ENCODE measurements at regions not wholly inside any gene's neighbourhood (a gene's known extent, or its start where the extent isn't known, plus 50 kb on each side); places are given as distances from the start of the nearest gene placed in this dataset.

DNA sequence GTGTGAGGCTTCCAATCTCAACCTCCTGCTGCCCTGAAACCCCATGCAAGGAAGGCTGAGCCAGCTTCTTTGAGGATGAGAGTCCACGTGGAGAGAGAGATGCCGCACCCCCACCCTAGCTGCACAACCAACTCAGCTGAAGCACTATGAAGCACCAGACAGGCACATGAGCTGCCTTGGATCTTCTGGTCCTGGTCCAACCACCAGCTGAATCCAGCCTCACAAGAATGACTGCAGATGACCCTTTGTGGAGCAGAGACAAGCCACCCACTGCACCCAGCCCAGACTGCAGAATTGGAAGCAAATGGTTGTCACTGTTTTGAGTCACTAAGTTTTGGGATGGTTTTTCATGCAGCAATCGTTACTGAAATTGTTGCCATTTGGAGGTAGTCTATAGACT is 149.6 kb upstream of the SYT13 start:
- intact Hi-C loops (cut with micrococcal nuclease) (no loop called here), dilution Hi-C loops (cut with MboI; ENCODE audit: extremely low pct_ligation_motif_present, low sequenced_read_pairs) (no loop called here)
- no peak overlapping the region for H2AFZ ChIP-seq (ENCODE audit: low read depth, low read length)
- TF ChIP-seq, protein P1, sequence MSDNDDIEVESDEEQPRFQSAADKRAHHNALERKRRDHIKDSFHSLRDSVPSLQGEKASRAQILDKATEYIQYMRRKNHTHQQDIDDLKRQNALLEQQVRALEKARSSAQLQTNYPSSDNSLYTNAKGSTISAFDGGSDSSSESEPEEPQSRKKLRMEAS (IDR thresholded peaks at IDR 0.05; ENCODE audit: insufficient read depth, insufficient read length): no peak
- no peak for TF ChIP-seq JUN (IDR thresholded peaks at IDR 0.05; ENCODE audit: borderline replicate concordance, insufficient read depth, insufficient read length, low read depth)
- TF ChIP-seq, protein P2, sequence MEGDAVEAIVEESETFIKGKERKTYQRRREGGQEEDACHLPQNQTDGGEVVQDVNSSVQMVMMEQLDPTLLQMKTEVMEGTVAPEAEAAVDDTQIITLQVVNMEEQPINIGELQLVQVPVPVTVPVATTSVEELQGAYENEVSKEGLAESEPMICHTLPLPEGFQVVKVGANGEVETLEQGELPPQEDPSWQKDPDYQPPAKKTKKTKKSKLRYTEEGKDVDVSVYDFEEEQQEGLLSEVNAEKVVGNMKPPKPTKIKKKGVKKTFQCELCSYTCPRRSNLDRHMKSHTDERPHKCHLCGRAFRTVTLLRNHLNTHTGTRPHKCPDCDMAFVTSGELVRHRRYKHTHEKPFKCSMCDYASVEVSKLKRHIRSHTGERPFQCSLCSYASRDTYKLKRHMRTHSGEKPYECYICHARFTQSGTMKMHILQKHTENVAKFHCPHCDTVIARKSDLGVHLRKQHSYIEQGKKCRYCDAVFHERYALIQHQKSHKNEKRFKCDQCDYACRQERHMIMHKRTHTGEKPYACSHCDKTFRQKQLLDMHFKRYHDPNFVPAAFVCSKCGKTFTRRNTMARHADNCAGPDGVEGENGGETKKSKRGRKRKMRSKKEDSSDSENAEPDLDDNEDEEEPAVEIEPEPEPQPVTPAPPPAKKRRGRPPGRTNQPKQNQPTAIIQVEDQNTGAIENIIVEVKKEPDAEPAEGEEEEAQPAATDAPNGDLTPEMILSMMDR (IDR thresholded peaks at IDR 0.05; ENCODE audit: extremely low read depth in 1 of 2, insufficient read depth in 1 of 2, low read depth in 1 of 2, low read length in 2 of 2): no peak
- TF ChIP-seq MYC (IDR thresholded peaks at IDR 0.05; ENCODE audit: low read depth, low read length): no peak
- TF ChIP-seq POLR2AphosphoS5 (IDR thresholded peaks at IDR 0.05; ENCODE audit: insufficient read depth, low read depth, low read length): no peak
- no peak for TF ChIP-seq EZH2 (IDR thresholded peaks at IDR 0.05; ENCODE audit: borderline replicate concordance, low read depth, low read length, severe bottlenecking)
- no peak for TF ChIP-seq GATA2 (IDR thresholded peaks at IDR 0.05; ENCODE audit: insufficient read depth, insufficient read length, low read depth, low read length)
- no peak for TF ChIP-seq FOS (IDR thresholded peaks at IDR 0.05; ENCODE audit: borderline replicate concordance, insufficient read depth, low read length)
- no peak for TF ChIP-seq POLR2A (IDR thresholded peaks at IDR 0.05; ENCODE audit: low read depth, low read length)
- no peaks in the 10 kb centered on the region for H4K20me1 ChIP-seq (replicated peaks; ENCODE audit: control insufficient read depth, extremely low read depth, insufficient read depth, low read length)
- no peaks in the 10 kb centered on the region for H3K9me1 ChIP-seq (replicated peaks; ENCODE audit: control insufficient read depth, extremely low read depth, insufficient read depth, low read length)
- ChIA-PET CTCF (interaction anchor here (1.4 kb wide), 1 partner anchor 11 kb away, joined by 4 read pairs; no protein-coding TSS in a partner anchor), POLR2A (no interaction called here)
- no peak overlapping the region for H3K27ac ChIP-seq (ENCODE audit: insufficient read depth, low read depth, low read length)
- H3K79me2 ChIP-seq (ENCODE audit: control insufficient read depth, insufficient read depth, low read length): no peaks in the 10 kb centered on the region
- H3K4me3 ChIP-seq (replicated peaks in 1 of 3; ENCODE audit: insufficient read depth in 1 of 3, low read depth in 1 of 3, low read length in 3 of 3): no peak overlapping the region
- peaks cover 2 to 7% of the 10 kb centered on the region in 2 experiments for H3K27me3 ChIP-seq (ENCODE audit: control insufficient read depth in 2 of 2, insufficient read depth in 2 of 2, low read length in 2 of 2)
- no peak overlapping the region for H3K9ac ChIP-seq (replicated peaks; ENCODE audit: extremely low read depth, insufficient read depth, low read length)
- no peaks in the 10 kb centered on the region for H3K36me3 ChIP-seq (ENCODE audit: control insufficient read depth in 2 of 2, extremely low read depth in 1 of 2, insufficient read depth in 2 of 2, low read length in 2 of 2)
- no peaks in the 10 kb centered on the region for H3K9me3 ChIP-seq (replicated peaks; ENCODE audit: control insufficient read depth, insufficient read depth, low read length)
- no peaks in the 10 kb centered on the region for H3K4me1 ChIP-seq (ENCODE audit: control insufficient read depth, extremely low read depth, insufficient read depth, low read length)
- H3K4me2 ChIP-seq (ENCODE audit: insufficient read depth, low read length): no peak overlapping the region
- FAIRE-seq (no peak), DNase-seq (ENCODE audit: low read depth, low spot score) (no peak)
- BruUV-seq (replicated peaks): no TSS peak

All from endothelial cell of umbilical vein (primary cell).